COR-L47 (cell line): ENCODE measurements at regions not wholly inside any gene's neighbourhood (a gene's known extent, or its start where the extent isn't known, plus 50 kb on each side); places are given as distances from the start of the nearest gene placed in this dataset.

Experiments used
- DNase-seq: peaks from one replicate; lab custom pipeline; 2025; lab: John Stamatoyannopoulos, UW

- DNase-seq: no peak
Observed at GRCh38 chr3:84073664-84074063, 885.1 kb upstream of the CADM2 start.

- no peak for DNase-seq
Observed at GRCh38 chr3:84074767-84075166, 884.0 kb upstream of the CADM2 start.

DNA sequence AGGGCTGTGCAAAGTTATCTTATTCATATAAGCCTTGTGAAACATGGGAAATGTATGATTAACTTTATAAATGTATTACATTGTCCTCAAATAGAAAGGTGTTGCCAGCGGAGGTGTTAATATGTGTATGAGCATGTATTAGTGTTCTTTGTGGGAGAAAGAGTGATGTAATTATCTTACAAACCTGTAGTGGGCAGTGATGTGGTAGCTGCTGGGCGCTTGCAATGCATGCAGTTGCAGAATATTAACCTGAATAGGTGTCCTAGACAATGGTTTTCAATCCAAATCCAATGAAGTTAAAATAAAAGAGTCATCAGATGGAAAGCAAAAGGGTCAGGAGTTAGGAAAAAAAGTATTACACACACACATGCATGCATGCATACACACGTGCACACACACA is 881.3 kb upstream of the CADM2 start:
- DNase-seq: no peak

- no peak for DNase-seq
Observed at GRCh38 chr3:84082726-84083125, 876.1 kb upstream of the CADM2 start.

DNA sequence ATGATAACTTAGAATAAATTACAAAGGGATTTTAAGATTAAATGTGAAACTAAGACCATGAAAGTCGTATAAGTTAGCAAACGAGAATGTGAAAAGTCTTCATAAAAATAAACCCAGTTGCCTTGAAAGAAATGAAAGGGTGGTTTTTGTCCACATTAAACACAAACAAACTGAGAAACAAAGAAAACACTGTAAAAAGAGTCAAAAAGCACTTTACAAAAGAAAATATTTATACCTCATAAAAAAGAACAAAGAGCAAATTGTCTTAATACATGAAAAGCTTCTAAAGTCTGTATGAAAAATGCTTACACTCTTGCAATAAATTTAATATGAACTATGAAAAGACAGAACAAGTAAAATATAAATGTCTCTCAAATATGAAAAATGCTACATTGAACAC is 865.9 kb upstream of the CADM2 start:
- no peak for DNase-seq

- DNase-seq: no peak
Observed at GRCh38 chr3:84096188-84096587, 862.6 kb upstream of the CADM2 start.

DNA sequence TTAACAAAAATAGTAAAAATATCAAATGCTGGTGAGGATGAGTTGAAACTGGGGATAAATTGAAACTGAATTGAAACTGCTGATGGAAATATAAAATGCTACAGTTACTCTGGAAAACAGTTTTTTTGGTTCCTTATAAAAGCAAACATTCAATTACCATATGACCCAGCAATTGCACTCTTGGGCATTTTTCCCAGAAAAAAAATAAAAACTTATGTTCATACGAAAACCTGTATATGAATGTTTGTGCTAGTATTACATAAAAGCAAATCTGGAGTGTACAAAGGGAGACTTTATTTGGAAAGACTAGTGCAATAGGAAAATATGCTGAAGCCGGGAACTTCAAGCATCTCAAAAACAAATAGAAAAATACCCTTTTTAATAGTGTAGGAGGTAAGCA is 857.9 kb upstream of the CADM2 start:
- no peak for DNase-seq

DNA sequence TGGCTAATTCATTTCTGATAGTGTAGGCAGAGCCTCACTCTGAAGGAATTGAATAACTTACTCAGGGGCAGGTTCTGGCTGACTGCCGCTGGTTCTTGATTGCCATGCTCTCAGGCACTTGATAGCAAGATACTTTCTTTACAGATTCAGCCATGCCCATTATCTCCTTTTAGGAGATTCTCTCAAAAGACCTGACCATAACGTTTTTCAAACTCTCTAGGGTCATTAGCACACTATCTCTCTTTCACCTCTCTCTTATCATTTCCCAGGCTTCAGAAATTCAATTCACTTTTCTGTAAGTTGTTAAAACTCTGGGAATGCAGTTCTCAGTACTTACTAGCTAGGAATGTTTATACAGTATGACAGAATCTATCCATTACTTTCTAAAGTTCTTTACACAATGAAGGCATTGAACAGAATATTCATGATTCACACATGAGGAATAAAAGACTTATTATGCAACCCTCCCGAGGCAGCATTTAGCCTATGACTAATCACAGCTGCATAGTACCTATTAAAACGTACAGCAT is 850.3 kb upstream of the CADM2 start:
- no peak for DNase-seq

DNA sequence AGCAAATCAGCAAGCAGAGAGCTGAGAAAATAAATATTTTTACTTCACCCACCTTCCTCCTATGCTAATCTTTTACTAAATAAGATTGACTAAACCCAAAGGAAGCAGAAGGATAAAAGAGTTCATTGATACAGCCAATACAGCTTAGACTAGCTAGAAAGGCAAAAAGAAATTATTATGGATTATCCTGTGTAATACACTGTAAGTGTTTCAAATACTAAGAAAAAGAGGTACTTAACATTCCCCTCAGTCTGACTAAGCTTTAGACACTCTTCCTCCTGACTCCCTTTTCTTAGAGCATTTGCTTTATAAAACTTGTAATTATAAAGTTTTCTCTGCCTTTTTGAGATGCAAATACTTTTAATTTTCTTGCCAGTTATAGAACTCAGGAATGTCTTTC is 848.9 kb upstream of the CADM2 start:
- no peak for DNase-seq

GRCh38 chr3:84110787-84111186 is 848.0 kb upstream of the CADM2 start:
- DNase-seq: no peak

- DNase-seq: no peak
Observed at GRCh38 chr3:84125201-84125721, 833.5 kb upstream of the CADM2 start.

DNA sequence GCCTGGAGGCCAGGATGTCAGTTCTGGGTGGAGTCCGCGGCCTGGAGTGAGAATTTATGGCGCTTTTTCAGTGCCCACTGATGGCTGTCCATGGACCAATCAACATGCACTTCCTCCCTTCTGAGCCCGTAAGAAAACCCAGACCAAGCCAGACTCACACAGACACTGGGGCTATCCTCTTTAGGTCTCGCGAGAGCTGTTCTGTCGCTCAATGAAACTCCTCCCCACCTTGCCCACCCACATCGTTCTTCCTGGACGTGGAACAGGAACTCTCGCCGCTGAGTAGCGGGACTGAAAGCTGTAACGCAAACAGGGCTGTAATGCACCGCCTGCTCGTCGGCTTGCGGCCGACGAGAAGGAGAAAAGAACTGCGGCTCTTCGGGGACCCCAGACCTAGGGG is 833.0 kb upstream of the CADM2 start:
- DNase-seq: no peak

DNA sequence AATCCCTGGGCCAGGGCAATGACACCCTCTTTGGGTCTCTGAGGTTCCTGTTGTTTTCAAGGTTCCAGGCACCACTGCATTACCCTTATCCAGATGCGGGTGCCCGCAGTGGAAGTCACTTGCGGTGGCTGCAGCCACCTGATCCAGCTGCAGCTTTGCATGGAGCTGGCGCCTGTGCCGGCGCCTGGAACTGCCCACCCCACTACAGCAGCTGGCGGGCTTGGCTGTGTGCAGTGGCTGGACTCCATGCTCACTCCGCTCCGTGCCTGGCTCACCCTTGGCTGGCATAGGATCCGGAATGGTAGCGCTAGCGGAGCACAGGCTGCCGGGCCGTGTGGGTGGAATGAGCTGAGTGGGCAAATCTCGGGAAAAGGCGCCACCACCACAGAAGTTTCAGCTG is 832.6 kb upstream of the CADM2 start:
- DNase-seq: no peak

DNA sequence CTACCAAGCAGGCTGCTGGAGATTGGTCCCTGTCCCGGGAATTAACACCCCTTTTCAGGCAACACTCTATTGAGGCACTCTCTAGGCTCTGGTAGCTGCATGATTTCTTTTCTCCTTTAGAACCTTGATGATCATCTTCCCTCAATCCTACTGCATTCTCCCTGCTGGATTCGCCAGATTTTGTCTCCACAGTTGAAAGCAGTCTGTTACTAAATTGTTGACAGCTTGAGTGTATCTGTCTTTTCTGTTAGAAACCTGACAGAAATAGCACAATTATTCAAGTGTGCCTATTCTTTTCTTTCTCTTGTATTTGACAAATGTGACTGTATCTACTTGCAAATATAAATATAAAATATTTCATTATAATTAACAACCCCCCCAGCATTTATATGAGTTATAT is 830.8 kb upstream of the CADM2 start:
- no peak for DNase-seq

GRCh38 chr3:84136425-84136824 is 822.4 kb upstream of the CADM2 start:
- DNase-seq: no peak

DNA sequence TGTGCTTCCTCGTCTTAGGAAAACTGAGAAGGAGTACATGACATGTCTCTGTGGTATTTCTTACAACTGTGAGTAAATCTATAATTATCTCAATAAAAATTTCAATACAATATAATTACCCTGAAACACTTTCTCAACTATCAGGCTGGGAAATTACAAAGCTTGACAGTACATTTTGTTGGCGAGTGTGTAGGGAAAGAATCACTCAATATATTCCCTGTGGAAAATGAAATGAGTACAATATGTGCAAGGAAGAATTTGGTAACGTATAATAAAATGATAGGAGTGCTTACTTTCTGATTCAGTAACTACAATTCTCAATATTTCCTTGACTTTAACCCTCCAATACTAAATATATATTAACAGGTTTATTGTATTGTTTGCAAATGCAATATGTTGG is 818.2 kb upstream of the CADM2 start:
- no peak for DNase-seq

GRCh38 chr3:84141571-84141970 is 817.2 kb upstream of the CADM2 start:
- DNase-seq: no peak

DNA sequence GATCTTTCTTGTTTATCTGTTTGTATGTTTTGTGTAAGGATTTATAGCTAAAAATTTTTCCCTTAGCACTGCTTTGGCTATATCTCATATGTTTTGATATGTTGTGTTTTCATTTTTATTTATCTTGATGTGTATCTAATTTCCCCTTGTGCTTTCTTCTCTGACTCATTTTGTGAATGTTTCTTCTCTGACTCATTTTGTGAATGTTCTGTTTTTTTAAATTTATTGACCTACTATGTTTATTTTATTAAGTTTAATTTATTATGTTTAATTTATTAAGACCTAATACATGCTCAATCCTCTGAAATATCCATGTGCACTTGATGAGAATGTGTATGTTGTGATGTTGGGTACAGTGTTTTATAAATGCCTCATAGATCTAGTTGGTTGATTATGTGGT is 793.5 kb upstream of the CADM2 start:
- no peak for DNase-seq

- no peak for DNase-seq
Observed at GRCh38 chr3:84175449-84175848, 783.3 kb upstream of the CADM2 start.

GRCh38 chr3:84184937-84185336 is 773.9 kb upstream of the CADM2 start:
- no peak for DNase-seq

DNA sequence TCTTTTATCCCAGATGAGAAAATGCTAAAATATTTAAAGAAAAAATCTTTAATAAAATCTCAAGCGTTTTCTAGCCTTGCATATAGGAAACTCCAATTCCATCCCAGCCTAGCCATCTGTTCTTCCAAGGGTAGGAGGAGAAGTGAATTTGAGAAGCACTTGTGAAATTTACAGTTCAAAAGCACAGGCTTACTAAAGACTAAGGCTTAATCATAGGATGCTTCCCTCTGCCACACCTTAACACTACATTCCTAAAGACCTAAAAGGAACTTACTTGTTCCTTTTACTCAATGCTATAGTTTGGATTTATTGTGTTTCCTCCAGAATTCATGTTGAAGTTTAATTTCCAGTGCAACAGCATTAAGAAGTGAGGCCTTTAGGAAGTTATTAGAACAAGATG is 764.8 kb upstream of the CADM2 start:
- DNase-seq: no peak

DNA sequence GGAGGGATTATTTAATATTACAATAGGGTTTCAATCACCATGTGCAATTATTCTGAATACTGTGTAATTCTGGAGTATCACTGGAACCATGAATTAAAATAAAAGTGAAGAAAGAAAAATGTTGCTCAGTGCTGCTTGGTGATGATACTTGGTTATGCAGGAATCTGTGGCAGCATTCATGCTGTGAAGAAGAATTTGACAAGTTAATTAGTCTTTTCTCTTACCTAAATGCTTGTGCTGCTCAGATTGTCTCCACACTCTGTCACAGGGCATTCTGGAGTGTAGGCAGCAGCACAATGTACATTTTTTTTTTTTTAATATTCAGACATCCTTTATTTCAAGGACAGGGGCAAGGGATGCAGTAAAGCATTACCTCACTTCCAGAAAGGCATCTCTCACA is 749.3 kb upstream of the CADM2 start:
- no peak for DNase-seq

GRCh38 chr3:84223512-84223911 is 735.3 kb upstream of the CADM2 start:
- DNase-seq: no peak

DNA sequence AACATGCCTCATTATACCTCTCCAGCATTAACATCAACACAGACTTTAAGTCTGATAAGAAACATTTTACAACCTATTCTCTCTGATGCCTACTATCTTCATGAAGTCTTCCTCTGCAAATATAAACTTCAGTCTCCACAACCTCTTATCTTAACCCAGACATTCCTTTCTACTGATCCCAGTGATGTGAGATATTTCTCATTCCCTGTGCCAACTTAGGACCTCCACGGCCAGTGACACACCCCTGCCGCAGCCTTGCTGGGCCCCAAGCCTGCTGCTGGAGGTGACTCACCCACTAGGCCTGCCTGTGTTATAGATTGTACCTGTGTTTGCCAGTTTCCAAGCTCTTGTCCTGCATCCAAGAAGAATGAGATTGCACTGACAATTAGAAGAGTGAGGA is 734.5 kb upstream of the CADM2 start:
- no peak for DNase-seq

GRCh38 chr3:84236261-84236660 is 722.5 kb upstream of the CADM2 start:
- no peak for DNase-seq
